Natural killer cell (primary cell): ENCODE measurements at regions not wholly inside any gene's neighbourhood (a gene's known extent, or its start where the extent isn't known, plus 50 kb on each side); places are given as distances from the start of the nearest gene placed in this dataset.

Experiments
- ATAC-seq, 3 donors: fragments of 150-1000 bp in 2 of 3; fragments of 200-7000 bp in 1 of 3; cut with Tn5 transposase; 1 replicate in 1 of 3; 2 replicates in 2 of 3; pipeline ENCODE4 v1.10.0; 2021; ENCODE audit warnings: mild to moderate bottlenecking in 2 of 3, moderate library complexity in 2 of 3
- DNase-seq, 2 donors: peaks; one replicate each; pipeline versions ENCODE4 v3.0.0 to v3.0.0-alpha.2; 2013 to 2021; ENCODE audit warnings: mixed read lengths in 1 of 2
- H3K27ac ChIP-seq: one replicate; pipeline ENCODE4 v1.5.1; 2013; ENCODE audit warnings: mild to moderate bottlenecking, low read length
- H3K27me3 ChIP-seq: one replicate; pipeline ENCODE4 v1.6.1; 2013; ENCODE audit warnings: low read length; ENCODE audit not compliant: control insufficient read depth, insufficient read depth
- H3K36me3 ChIP-seq: one replicate; pipeline ENCODE4 v1.6.1; 2013; ENCODE audit warnings: low read length; ENCODE audit not compliant: control insufficient read depth, insufficient read depth
- H3K4me1 ChIP-seq: one replicate; pipeline ENCODE4 v1.6.1; 2013; ENCODE audit warnings: low read length; ENCODE audit not compliant: control insufficient read depth, insufficient read depth
- H3K4me3 ChIP-seq: one replicate; pipeline ENCODE4 v1.5.1; 2013; ENCODE audit warnings: low read length
- H3K9me3 ChIP-seq: one replicate; pipeline ENCODE4 v1.6.1; 2013; ENCODE audit warnings: low read length; ENCODE audit not compliant: control insufficient read depth, insufficient read depth
- H3K27ac Mint-ChIP-seq, 2 donors: one replicate each; pipeline ENCODE4 v1.8.0; 2022; ENCODE audit warnings: mild to moderate bottlenecking in 2 of 2, mixed read lengths in 2 of 2, moderate library complexity in 1 of 2
- H3K27me3 Mint-ChIP-seq, 2 donors: one replicate each; pipeline ENCODE4 v1.8.0; 2022; ENCODE audit warnings: low read depth in 2 of 2, mixed read lengths in 2 of 2
- H3K36me3 Mint-ChIP-seq: one replicate; pipeline ENCODE4 v1.8.0; 2022; ENCODE audit warnings: mixed read lengths
- H3K4me1 Mint-ChIP-seq, 2 donors: one replicate each; pipeline ENCODE4 v1.8.0; 2022; ENCODE audit warnings: mixed read lengths in 2 of 2
- H3K4me3 Mint-ChIP-seq: one replicate; pipeline ENCODE4 v1.8.0; 2022; ENCODE audit warnings: mild to moderate bottlenecking, moderate library complexity, mixed read lengths
- H3K9me3 Mint-ChIP-seq, 2 donors: one replicate each; pipeline ENCODE4 v1.8.0; 2022; ENCODE audit warnings: mixed read lengths in 2 of 2
- WGBS: methylation state at CpG from one replicate; pipeline ENCODE4 v1.1.7; 2013; ENCODE audit warnings: missing lambda C conversion rate; ENCODE audit not compliant: insufficient coverage; 5-methylcytosine and 5-hydroxymethylcytosine counted together
- intact Hi-C: fragments of 100-400 bp; cut with micrococcal nuclease; formaldehyde crosslinking; loops from one replicate; pipeline ENCODE4 v1.14.2; 2022
- TF ChIP-seq, protein P1 (sequence below): fragments of 200-600 bp; IDR thresholded peaks from one replicate; pipeline ENCODE4 v1.8.0; 2022; ENCODE audit warnings: antibody characterized with exemption

DNA sequence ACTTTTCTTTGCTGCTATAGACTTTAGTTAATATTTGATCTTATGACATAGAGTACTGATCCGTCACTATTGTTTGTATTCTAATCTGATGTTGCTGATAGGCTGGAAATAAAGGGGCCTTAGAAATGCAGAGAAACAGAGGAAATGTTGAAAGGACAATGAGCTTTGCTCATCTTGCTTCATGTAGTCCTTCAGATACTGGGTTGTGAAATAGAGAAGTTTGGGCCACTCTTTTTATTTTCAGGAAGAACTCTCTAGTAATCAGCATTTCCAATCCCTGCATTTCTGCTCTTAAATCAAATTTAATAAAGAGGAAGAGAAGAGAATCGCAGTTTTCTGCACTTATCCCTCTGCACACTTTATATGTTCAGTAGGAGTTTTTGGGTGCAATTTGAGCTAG, 192.8 kb upstream of the THBS1 start:
- no peaks in the 10 kb centered on the region for H3K36me3 Mint-ChIP-seq
- WGBS: 85% methylated on average over 1 of the region's 2 CpGs
- Histone ChIP-seq H3K27me3 (peaks cover 2% of the 10 kb centered on the region), H3K27ac (no peak overlapping the region), H3K4me1 (no peaks in the 10 kb centered on the region), H3K36me3 (no peaks in the 10 kb centered on the region), H3K4me3 (no peak overlapping the region), H3K9me3 (no peaks in the 10 kb centered on the region)
- H3K4me1 Mint-ChIP-seq: no peaks in the 10 kb centered on the region
- intact Hi-C loops: no loop called here
- no peak overlapping the region for H3K27ac Mint-ChIP-seq
- DNase-seq (no peak), ATAC-seq (no peak)
- TF ChIP-seq, protein P1, sequence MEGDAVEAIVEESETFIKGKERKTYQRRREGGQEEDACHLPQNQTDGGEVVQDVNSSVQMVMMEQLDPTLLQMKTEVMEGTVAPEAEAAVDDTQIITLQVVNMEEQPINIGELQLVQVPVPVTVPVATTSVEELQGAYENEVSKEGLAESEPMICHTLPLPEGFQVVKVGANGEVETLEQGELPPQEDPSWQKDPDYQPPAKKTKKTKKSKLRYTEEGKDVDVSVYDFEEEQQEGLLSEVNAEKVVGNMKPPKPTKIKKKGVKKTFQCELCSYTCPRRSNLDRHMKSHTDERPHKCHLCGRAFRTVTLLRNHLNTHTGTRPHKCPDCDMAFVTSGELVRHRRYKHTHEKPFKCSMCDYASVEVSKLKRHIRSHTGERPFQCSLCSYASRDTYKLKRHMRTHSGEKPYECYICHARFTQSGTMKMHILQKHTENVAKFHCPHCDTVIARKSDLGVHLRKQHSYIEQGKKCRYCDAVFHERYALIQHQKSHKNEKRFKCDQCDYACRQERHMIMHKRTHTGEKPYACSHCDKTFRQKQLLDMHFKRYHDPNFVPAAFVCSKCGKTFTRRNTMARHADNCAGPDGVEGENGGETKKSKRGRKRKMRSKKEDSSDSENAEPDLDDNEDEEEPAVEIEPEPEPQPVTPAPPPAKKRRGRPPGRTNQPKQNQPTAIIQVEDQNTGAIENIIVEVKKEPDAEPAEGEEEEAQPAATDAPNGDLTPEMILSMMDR: no peak
- H3K4me3 Mint-ChIP-seq: no peak overlapping the region
- no peaks in the 10 kb centered on the region for H3K9me3 Mint-ChIP-seq
- peaks cover 21 to 32% of the 10 kb centered on the region in 2 donors for H3K27me3 Mint-ChIP-seq

DNA sequence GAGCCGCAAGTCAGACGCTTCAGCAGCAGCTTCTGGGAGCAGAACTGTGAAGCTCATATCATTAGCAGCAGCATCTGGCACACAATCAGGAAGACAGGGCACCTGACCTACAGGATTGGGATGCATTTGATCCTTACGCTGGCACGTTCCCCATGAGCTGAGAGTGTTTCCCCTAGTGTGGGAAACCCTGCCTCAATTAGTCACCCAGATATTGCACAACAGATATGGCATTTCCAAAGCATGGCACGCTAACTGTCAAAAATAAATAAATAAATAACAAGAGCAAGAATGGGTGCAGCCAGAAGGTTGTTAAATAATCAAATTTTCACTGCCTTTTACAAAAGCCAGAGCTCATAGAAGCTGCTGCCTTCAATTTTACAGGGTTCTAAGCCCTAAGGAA, 189.6 kb upstream of the THBS1 start:
- Mint-ChIP-seq H3K36me3 (no peaks in the 10 kb centered on the region), H3K4me1 (no peaks in the 10 kb centered on the region), H3K27ac (no peak overlapping the region), H3K27me3 (peaks cover 33 to 52% of the 10 kb centered on the region in 2 donors), H3K4me3 (no peak overlapping the region), H3K9me3 (no peaks in the 10 kb centered on the region)
- intact Hi-C loops: no loop called here
- Histone ChIP-seq H3K4me3 (no peak overlapping the region), H3K27me3 (peaks cover 7% of the 10 kb centered on the region), H3K27ac (no peak overlapping the region), H3K36me3 (no peaks in the 10 kb centered on the region), H3K4me1 (no peaks in the 10 kb centered on the region), H3K9me3 (no peaks in the 10 kb centered on the region)
- ATAC-seq: no peak
- DNase-seq: no peak
- WGBS: 95% methylated on average over 4 of the region's 5 CpGs
- TF ChIP-seq, protein P1: no peak

DNA sequence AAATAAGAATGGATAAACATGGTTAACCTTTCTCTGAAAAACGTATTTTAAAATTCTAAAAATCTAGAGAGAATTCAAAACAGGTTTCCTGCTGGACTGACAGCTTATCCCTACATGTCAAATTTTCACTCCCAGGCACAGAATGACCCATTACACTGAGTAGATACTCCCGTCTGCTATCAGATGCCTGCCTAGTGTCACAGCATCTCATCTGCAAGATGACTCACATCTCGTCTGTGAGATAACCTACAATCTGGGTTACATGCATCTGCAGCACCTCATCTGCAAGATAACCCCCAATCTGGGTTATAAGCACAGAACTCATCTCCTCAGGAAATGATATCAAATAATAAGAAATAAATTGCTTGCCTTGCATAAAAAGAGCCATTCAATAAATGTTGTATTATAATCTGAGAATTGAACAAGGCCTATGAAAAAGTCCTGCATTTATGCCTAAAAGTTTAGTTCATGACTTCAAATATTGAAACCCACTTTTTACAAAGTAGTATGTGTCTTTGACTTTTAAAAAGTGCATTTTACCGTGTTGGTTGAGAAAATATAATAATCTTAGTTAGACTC, 188.3 kb upstream of the THBS1 start:
- H3K27ac ChIP-seq: no peak overlapping the region
- H3K36me3 Mint-ChIP-seq: no peaks in the 10 kb centered on the region
- H3K4me3 Mint-ChIP-seq: no peak overlapping the region
- H3K9me3 ChIP-seq: no peaks in the 10 kb centered on the region
- H3K4me1 Mint-ChIP-seq: peaks cover under 1% of the 10 kb centered on the region in 2 donors
- peaks cover 34 to 62% of the 10 kb centered on the region in 2 donors for H3K27me3 Mint-ChIP-seq
- no peaks in the 10 kb centered on the region for H3K9me3 Mint-ChIP-seq
- H3K27me3 ChIP-seq: peaks cover 10% of the 10 kb centered on the region
- no peaks in the 10 kb centered on the region for H3K36me3 ChIP-seq
- intact Hi-C loops: no loop called here
- DNase-seq (no peak), ATAC-seq (no peak)
- H3K4me3 ChIP-seq: no peak overlapping the region
- 71% methylated on average over 3 of the region's 4 CpGs for WGBS
- TF ChIP-seq, protein P1: no peak
- no peak overlapping the region for H3K27ac Mint-ChIP-seq
- H3K4me1 ChIP-seq: no peaks in the 10 kb centered on the region
